ENCODE measurements at regions not wholly inside any gene's neighbourhood (a gene's known extent, or its start where the extent isn't known, plus 50 kb on each side); places are given as distances from the start of the nearest gene placed in this dataset.

DNA sequence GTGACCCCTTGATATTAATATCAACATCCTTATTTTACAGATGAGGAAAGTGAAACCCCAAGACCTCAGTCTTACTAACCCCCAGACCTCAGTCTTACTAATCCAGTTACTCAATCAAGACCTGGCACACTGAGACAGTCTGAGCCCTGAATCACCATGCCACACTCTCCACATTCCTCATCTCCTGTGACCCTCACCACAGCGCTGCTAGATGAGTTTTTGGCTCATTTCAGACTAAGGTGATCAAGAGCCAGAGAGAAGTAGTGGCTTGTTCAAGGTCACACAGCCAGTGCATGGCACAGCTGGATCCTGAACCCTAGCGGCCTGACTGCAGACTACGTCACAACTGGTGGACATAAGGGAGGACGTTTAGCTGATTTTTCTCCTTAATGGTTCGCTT, 579.2 kb downstream of the BCL11B start:
- POLR2A ChIA-PET (ENCODE audit: unreplicated experiment) = no interaction called here
- 40% methylated on average over 1 of the region's 5 CpGs; no CpG with 5 or more reads in 1 of the 2 experiments for WGBS, 2 experiments (ENCODE audit: extremely low coverage in 2 of 2, insufficient read length in 1 of 2)
- CTCF ChIA-PET = no interaction called here

More for the DNA sequence above, 579.2 kb downstream of the BCL11B start:
- Histone ChIP-seq H2BK120ac (ENCODE audit: low read depth, low read length) (no peak overlapping the region), H3K79me1 (ENCODE audit: low read depth in 1 of 2, low read length in 2 of 2) (no peaks in the 10 kb centered on the region), H4K20me1 (ENCODE audit: insufficient read depth, low read length) (no peaks in the 10 kb centered on the region), H2BK5ac (ENCODE audit: low read depth, low read length, poor library complexity, severe bottlenecking) (no peak overlapping the region), H3K27ac (ENCODE audit: insufficient read depth, low read length) (no peak overlapping the region), H2BK15ac (ENCODE audit: low read depth, low read length) (no peak overlapping the region), H3K56ac (ENCODE audit: extremely low read depth, insufficient read depth, low read length) (no peak overlapping the region), H4K5ac (ENCODE audit: low read depth, low read length) (no peak overlapping the region), H3K9me3 (ENCODE audit: control insufficient read depth, insufficient read depth, low read length) (peaks cover 29% of the 10 kb centered on the region), H2AFZ (replicated peaks; ENCODE audit: low read length, poor library complexity) (no peak overlapping the region), H4K91ac (ENCODE audit: insufficient read depth, low read depth, low read length) (no peak overlapping the region), H2AK9ac (replicated peaks; ENCODE audit: low read depth, low read length, poor library complexity) (no peak overlapping the region), H3K9me1 (ENCODE audit: insufficient read depth, low read length) (no peaks in the 10 kb centered on the region), H3K4ac (ENCODE audit: low read depth, low read length) (no peak overlapping the region), H3K14ac (replicated peaks; ENCODE audit: low read depth, low read length) (no peak overlapping the region), H4K8ac (ENCODE audit: low read depth in 2 of 2, low read length in 2 of 2) (no peak overlapping the region), H3K36me3 (ENCODE audit: control insufficient read depth, insufficient read depth, low read length) (no peaks in the 10 kb centered on the region), H3K27me3 (ENCODE audit: control insufficient read depth, insufficient read depth, low read length) (no peaks in the 10 kb centered on the region), H2AK5ac (ENCODE audit: low read depth, low read length) (no peak overlapping the region), H3K18ac (ENCODE audit: low read depth, low read length) (no peak overlapping the region), H3K9ac (ENCODE audit: low read depth, low read length) (no peak overlapping the region), H2BK20ac (ENCODE audit: low read depth, low read length) (no peak overlapping the region), H3K4me3 (ENCODE audit: insufficient read depth, low read depth, low read length) (no peak overlapping the region), H3K4me1 (ENCODE audit: control insufficient read depth, insufficient read depth, low read length) (no peaks in the 10 kb centered on the region), H3K23ac (ENCODE audit: low read depth, low read length) (no peak overlapping the region), H3K4me2 (ENCODE audit: low read depth, low read length) (no peak overlapping the region)
- dilution Hi-C loops (cut with HindIII; ENCODE audit: low sequenced_read_pairs, unreplicated experiment) = no loop called here
- intact Hi-C loops (cut with micrococcal nuclease) = no loop called here
- TF ChIP-seq, protein P1, sequence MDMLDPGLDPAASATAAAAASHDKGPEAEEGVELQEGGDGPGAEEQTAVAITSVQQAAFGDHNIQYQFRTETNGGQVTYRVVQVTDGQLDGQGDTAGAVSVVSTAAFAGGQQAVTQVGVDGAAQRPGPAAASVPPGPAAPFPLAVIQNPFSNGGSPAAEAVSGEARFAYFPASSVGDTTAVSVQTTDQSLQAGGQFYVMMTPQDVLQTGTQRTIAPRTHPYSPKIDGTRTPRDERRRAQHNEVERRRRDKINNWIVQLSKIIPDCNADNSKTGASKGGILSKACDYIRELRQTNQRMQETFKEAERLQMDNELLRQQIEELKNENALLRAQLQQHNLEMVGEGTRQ (IDR thresholded peaks at IDR 0.05; ENCODE audit: low read depth, low read length) = no peak
- TF ChIP-seq MAFK (IDR thresholded peaks at IDR 0.05; ENCODE audit: low read depth, low read length) (no peak), SMC3 (IDR thresholded peaks at IDR 0.05; ENCODE audit: low read depth, low read length) (no peak), MAZ (IDR thresholded peaks at IDR 0.05; ENCODE audit: borderline replicate concordance, low read depth, low read length) (no peak), CEBPB (IDR thresholded peaks at IDR 0.05; ENCODE audit: low read depth, low read length) (no peak), CHD1 (IDR thresholded peaks at IDR 0.05; ENCODE audit: low read depth, low read length) (no peak), MXI1 (IDR thresholded peaks at IDR 0.05; ENCODE audit: borderline replicate concordance, low read depth, low read length) (no peak), BHLHE40 (IDR thresholded peaks at IDR 0.05; ENCODE audit: low read depth, low read length) (no peak), CTCF (conservative IDR thresholded peaks at IDR 0.05; ENCODE audit: low read depth, low read length) (no peak), NFE2L2 (IDR thresholded peaks at IDR 0.05; ENCODE audit: low read depth, low read length) (no peak), ELK1 (IDR thresholded peaks at IDR 0.05; ENCODE audit: borderline replicate concordance, low read depth, low read length) (no peak), RFX5 (IDR thresholded peaks at IDR 0.05; ENCODE audit: low read depth, low read length) (no peak), FOS (IDR thresholded peaks at IDR 0.05; ENCODE audit: low read depth, low read length) (no peak)
- ATAC-seq (ENCODE audit: low read depth) (no peak), DNase-seq (no peak)
- BruUV-seq (replicated peaks) = no TSS peak
- in situ Hi-C loops (cut with MboI; ENCODE audit: low sequenced_read_pairs) = no loop called here

All from IMR-90 (cell line).